GM12865 (cell line): ENCODE measurements at regions not wholly inside any gene's neighbourhood (a gene's known extent, or its start where the extent isn't known, plus 50 kb on each side); places are given as distances from the start of the nearest gene placed in this dataset.

Source experiments
- DNase-seq: peaks from one replicate; pipeline ENCODE4 v3.0.0; 2010; ENCODE audit warnings: low read depth
- H3K4me3 ChIP-seq: 2 replicates; pipeline ENCODE4 v1.5.1; 2011; ENCODE audit warnings: mild to moderate bottlenecking, low read depth, low read length, control low read depth
- CTCF ChIP-seq: IDR thresholded peaks from 2 replicates; pipeline ENCODE4 v1.5.1; 2011; ENCODE audit warnings: low read length, control low read depth, low read depth, inconsistent platforms; ENCODE audit not compliant: insufficient read depth; ENCODE audit errors: missing control alignments

- no peak overlapping the region for H3K4me3 ChIP-seq
- no peak for DNase-seq
- TF ChIP-seq CTCF: no peak
Observed at GRCh38 chr15:25545017-25545416, 106.2 kb upstream of the UBE3A start.

- no peak for DNase-seq
- H3K4me3 ChIP-seq: no peak overlapping the region
- TF ChIP-seq CTCF: no peak
Observed at GRCh38 chr15:25544076-25544475, 105.3 kb upstream of the UBE3A start.

- DNase-seq: no peak
- H3K4me3 ChIP-seq: no peak overlapping the region
- TF ChIP-seq CTCF: no peak
Observed at GRCh38 chr15:25543196-25543595, 104.4 kb upstream of the UBE3A start.

GRCh38 chr15:25541228-25541627 is 102.4 kb upstream of the UBE3A start:
- no peak for TF ChIP-seq CTCF
- DNase-seq: no peak
- no peak overlapping the region for H3K4me3 ChIP-seq

- no peak for DNase-seq
- no peak overlapping the region for H3K4me3 ChIP-seq
- no peak for TF ChIP-seq CTCF
Observed at GRCh38 chr15:25536801-25537611, 98.2 kb upstream of the UBE3A start.

GRCh38 chr15:25535866-25536265 is 97.0 kb upstream of the UBE3A start:
- no peak for DNase-seq
- H3K4me3 ChIP-seq: no peak overlapping the region
- no peak for TF ChIP-seq CTCF

GRCh38 chr15:25534293-25534692 is 95.5 kb upstream of the UBE3A start:
- no peak overlapping the region for H3K4me3 ChIP-seq
- no peak for DNase-seq
- no peak for TF ChIP-seq CTCF
